H1 (cell line): ENCODE measurements at regions not wholly inside any gene's neighbourhood (a gene's known extent, or its start where the extent isn't known, plus 50 kb on each side); places are given as distances from the start of the nearest gene placed in this dataset.

ENCODE experiments used
- CTCF ChIA-PET: fragments of 300-600 bp; sonication (Branson Sonifier 250); formaldehyde crosslinking; loops from one replicate; lab custom pipeline; 2021; ENCODE audit not compliant: partially characterized antibody; lab: Charles Lee
- POLR2A ChIA-PET: fragments of 300-600 bp; sonication (Branson Sonifier 250); formaldehyde crosslinking; loops from one replicate; lab custom pipeline; 2021; ENCODE audit warnings: inconsistent platforms; ENCODE audit not compliant: partially characterized antibody; lab: Charles Lee
- DNase-seq, 2 experiments: peaks; one replicate each; pipeline versions ENCODE4 v3.0.0 to v3.0.0-alpha.2; 2010 to 2022; ENCODE audit warnings: low spot score in 2 of 2, low read depth in 1 of 2, mixed read lengths in 1 of 2
- FAIRE-seq: peaks from 2 replicates; lab custom pipeline; 2011; peaks lifted over from hg19 to GRCh38; lab: Jason Lieb, UNC
- H2AFZ ChIP-seq: 2 replicates; pipeline ENCODE4 v1.8.1; 2012; ENCODE audit warnings: low read length, inconsistent platforms
- H2AK5ac ChIP-seq: 2 replicates; pipeline ENCODE4 v1.6.1; 2013; ENCODE audit warnings: low read depth, low read length
- H2BK120ac ChIP-seq: replicated peaks from 2 replicates; pipeline ENCODE3; 2013; ENCODE audit warnings: low read depth, low read length, inconsistent platforms
- H2BK12ac ChIP-seq: 2 replicates; pipeline ENCODE4 v1.6.1; 2013; ENCODE audit warnings: low read depth, low read length
- H2BK15ac ChIP-seq: 2 replicates; pipeline ENCODE4 v1.6.1; 2013; ENCODE audit warnings: low read length
- H2BK20ac ChIP-seq: 2 replicates; pipeline ENCODE4 v1.6.1; 2013; ENCODE audit warnings: low read length
- H2BK5ac ChIP-seq: 2 replicates; pipeline ENCODE4 v1.6.1; 2013; ENCODE audit warnings: low read depth, low read length
- H3K14ac ChIP-seq: 2 replicates; pipeline ENCODE4 v1.6.1; 2013; ENCODE audit warnings: inconsistent platforms; ENCODE audit not compliant: insufficient read length
- H3K18ac ChIP-seq: 2 replicates; pipeline ENCODE4 v1.6.1; 2013; ENCODE audit warnings: low read length; ENCODE audit errors: extremely low read depth
- H3K23ac ChIP-seq: 2 replicates; pipeline ENCODE4 v1.6.1; 2013; ENCODE audit warnings: inconsistent platforms; ENCODE audit not compliant: insufficient read length
- H3K23me2 ChIP-seq: 2 replicates; pipeline ENCODE4 v1.6.1; 2013; ENCODE audit warnings: low read depth, low read length
- H3K27ac ChIP-seq: 2 replicates; pipeline ENCODE4 v1.6.1; 2011; ENCODE audit warnings: low read depth, low read length, inconsistent platforms
- H3K27me3 ChIP-seq, 4 experiments: replicated peaks in 1 of 4; 1 replicate in 1 of 4; 2 replicates in 3 of 4; pipeline versions ENCODE4 v1.6.1 to v1.8.1; 2011 to 2013; ENCODE audit warnings: low read length in 3 of 4, mild to moderate bottlenecking in 3 of 4, inconsistent platforms in 2 of 4, mixed read lengths in 2 of 4, moderate library complexity in 1 of 4; ENCODE audit not compliant: control insufficient read depth in 3 of 4, insufficient read depth in 3 of 4; ENCODE audit errors: extremely low read depth in 1 of 4
- H3K36me3 ChIP-seq, 4 experiments: 2 replicates each; pipeline versions ENCODE4 v1.6.1 to v1.8.1; 2011 to 2013; ENCODE audit warnings: mild to moderate bottlenecking in 4 of 4, low read length in 3 of 4, moderate library complexity in 2 of 4, control low read depth in 1 of 4, inconsistent platforms in 1 of 4; ENCODE audit not compliant: insufficient read depth in 4 of 4, control insufficient read depth in 2 of 4
- H3K4ac ChIP-seq: replicated peaks from 2 replicates; pipeline ENCODE3; 2013; ENCODE audit warnings: low read length, low read depth, mixed read lengths, inconsistent platforms; ENCODE audit not compliant: insufficient read length
- H3K4me1 ChIP-seq, 4 experiments: replicated peaks in 1 of 4; 1 replicate in 1 of 4; 2 replicates in 3 of 4; pipeline versions ENCODE4 v1.6.1 to v1.8.1; 2011 to 2013; ENCODE audit warnings: low read length in 3 of 4, inconsistent platforms in 2 of 4, mixed read lengths in 1 of 4; ENCODE audit not compliant: insufficient read depth in 4 of 4, control insufficient read depth in 3 of 4
- H3K4me2 ChIP-seq, 2 experiments: 2 replicates each; pipeline versions ENCODE4 v1.6.1 to v1.8.1; 2011 to 2013; ENCODE audit warnings: low read depth in 2 of 2, low read length in 2 of 2, control low read depth in 1 of 2, inconsistent platforms in 1 of 2, mild to moderate bottlenecking in 1 of 2; ENCODE audit not compliant: insufficient read depth in 1 of 2
- H3K4me3 ChIP-seq, 4 experiments: fragments of 200-600, 300-600 bp in 1 of 4; sonication (generic), shearing (Covaris generic), sonication (Bioruptor Twin) in 1 of 4; 2 replicates each; pipeline versions ENCODE4 v1.5.1 to v1.8.1; 2011 to 2016; ENCODE audit warnings: low read length in 4 of 4, low read depth in 3 of 4, control low read depth in 2 of 4, inconsistent platforms in 2 of 4, mild to moderate bottlenecking in 2 of 4, mixed read lengths in 1 of 4, moderate library complexity in 1 of 4; ENCODE audit not compliant: insufficient read depth in 2 of 4; ENCODE audit errors: extremely low read depth in 1 of 4
- H3K56ac ChIP-seq: replicated peaks from 2 replicates; pipeline ENCODE3; 2013; ENCODE audit warnings: low read depth, mild to moderate bottlenecking, mixed read lengths, low read length, inconsistent platforms; ENCODE audit not compliant: insufficient read length
- H3K79me1 ChIP-seq: 2 replicates; pipeline ENCODE4 v1.6.1; 2013; ENCODE audit warnings: low read depth, low read length, control low read depth
- H3K79me2 ChIP-seq, 2 experiments: 2 replicates each; pipeline versions ENCODE4 v1.6.1 to v1.8.1; 2012 to 2013; ENCODE audit warnings: low read length in 2 of 2, mild to moderate bottlenecking in 2 of 2, inconsistent platforms in 1 of 2; ENCODE audit not compliant: insufficient read depth in 2 of 2, control insufficient read depth in 1 of 2
- H3K9ac ChIP-seq, 4 experiments: replicated peaks in 1 of 4; 1 replicate in 1 of 4; 2 replicates in 3 of 4; pipeline versions ENCODE4 v1.6.1 to v1.8.1; 2011 to 2013; ENCODE audit warnings: low read depth in 3 of 4, low read length in 3 of 4, control low read depth in 2 of 4, mild to moderate bottlenecking in 2 of 4, moderate library complexity in 2 of 4, inconsistent platforms in 1 of 4; ENCODE audit errors: extremely low read depth in 1 of 4
- H3K9me3 ChIP-seq, 2 experiments: 2 replicates each; pipeline versions ENCODE4 v1.6.1 to v1.8.1; 2012 to 2013; ENCODE audit warnings: mild to moderate bottlenecking in 2 of 2, moderate library complexity in 2 of 2, control low read depth in 1 of 2, inconsistent platforms in 1 of 2, low read depth in 1 of 2, low read length in 1 of 2, mixed read lengths in 1 of 2; ENCODE audit not compliant: insufficient read depth in 2 of 2
- H4K20me1 ChIP-seq, 2 experiments: replicated peaks in 1 of 2; 2 replicates each; pipeline versions ENCODE3 to v1.8.1; 2011 to 2013; ENCODE audit warnings: inconsistent platforms in 2 of 2, low read length in 2 of 2, mild to moderate bottlenecking in 1 of 2; ENCODE audit not compliant: insufficient read depth in 2 of 2, control insufficient read depth in 1 of 2
- H4K5ac ChIP-seq: 2 replicates; pipeline ENCODE4 v1.6.1; 2013; ENCODE audit warnings: low read length, low read depth, mixed read lengths, inconsistent platforms; ENCODE audit not compliant: insufficient read length
- H4K8ac ChIP-seq: 2 replicates; pipeline ENCODE4 v1.8.0; 2013; ENCODE audit warnings: mild to moderate bottlenecking, moderate library complexity, low read length, inconsistent platforms; ENCODE audit not compliant: insufficient read depth; ENCODE audit errors: extremely low read depth
- H4K91ac ChIP-seq: replicated peaks from 2 replicates; pipeline ENCODE3; 2013; ENCODE audit warnings: low read length, mixed read lengths, inconsistent platforms; ENCODE audit not compliant: insufficient read length
- CEBPB ChIP-seq: IDR thresholded peaks from 2 replicates; pipeline ENCODE4 v1.6.1; 2012; ENCODE audit warnings: low read depth, low read length
- CREB1 ChIP-seq: IDR thresholded peaks from 2 replicates; pipeline ENCODE4 v1.6.1; 2012; ENCODE audit warnings: inconsistent platforms
- EGR1 ChIP-seq: IDR thresholded peaks from 2 replicates; pipeline ENCODE4 v1.6.1; 2011; ENCODE audit warnings: low read depth, low read length, borderline replicate concordance
- GABPA ChIP-seq: IDR thresholded peaks from 2 replicates; pipeline ENCODE4 v1.6.1; 2011; ENCODE audit warnings: mild to moderate bottlenecking, low read length, moderate library complexity, borderline replicate concordance; ENCODE audit not compliant: insufficient read depth
- KDM4A ChIP-seq: IDR thresholded peaks from one replicate; pipeline ENCODE4 v1.7.1; 2012; ENCODE audit warnings: low read depth, mild to moderate bottlenecking, moderate library complexity, low read length, inconsistent platforms; ENCODE audit not compliant: severe bottlenecking
- MAFK ChIP-seq: IDR thresholded peaks from 2 replicates; pipeline ENCODE4 v1.6.1; 2012; ENCODE audit warnings: low read depth, mild to moderate bottlenecking, improper control_type of control experiment, low read length
- SRF ChIP-seq: IDR thresholded peaks from 2 replicates; pipeline ENCODE4 v1.6.1; 2011; ENCODE audit warnings: mild to moderate bottlenecking, low read depth, low read length, moderate library complexity
- TBP ChIP-seq: IDR thresholded peaks from 2 replicates; pipeline ENCODE4 v1.6.1; 2011; ENCODE audit warnings: low read depth, low read length, improper control_type of control experiment
- ZNF274 ChIP-seq: IDR thresholded peaks from 2 replicates; pipeline ENCODE4 v1.7.0; 2012; ENCODE audit warnings: low read length, borderline replicate concordance; ENCODE audit errors: extremely low read depth
- WGBS, 2 experiments: shearing (Covaris generic) in 1 of 2; methylation state at CpG; one replicate each; pipeline versions ENCODE4 v1.1.6 to v1.1.7; 2013 to 2015; ENCODE audit warnings: low lambda C conversion rate in 2 of 2, mixed read lengths in 2 of 2, inconsistent platforms in 1 of 2, low coverage in 1 of 2, missing lambda C conversion rate in 1 of 2; ENCODE audit not compliant: insufficient replicate concordance in 2 of 2, insufficient coverage in 1 of 2, insufficient read length in 1 of 2; ENCODE audit errors: extremely low coverage in 1 of 2, missing lambda C conversion rate in 1 of 2; 5-methylcytosine and 5-hydroxymethylcytosine counted together

DNA sequence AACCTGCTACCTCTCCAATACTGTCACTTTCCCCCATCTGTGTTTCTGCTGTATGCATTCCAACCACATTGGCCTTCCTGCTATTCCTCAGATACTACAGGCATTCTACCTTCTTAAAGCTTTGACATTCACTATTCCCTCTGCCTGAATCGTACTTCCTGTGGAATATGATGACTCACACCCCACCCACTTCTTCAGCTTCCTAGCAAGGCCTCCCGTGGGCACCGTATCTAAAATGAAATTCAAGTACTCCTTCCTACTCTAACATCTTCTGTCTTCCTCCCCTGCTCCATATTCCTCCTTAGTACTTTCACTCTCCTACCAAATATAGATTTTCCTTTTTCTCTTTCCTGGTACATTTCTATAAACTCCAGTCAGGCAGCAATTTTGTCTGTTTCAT is 710.4 kb downstream of the RNF144A start:
- H2BK15ac ChIP-seq: no peak overlapping the region
- H3K14ac ChIP-seq: no peak overlapping the region
- H2BK12ac ChIP-seq: no peak overlapping the region
- no peaks in the 10 kb centered on the region for H3K36me3 ChIP-seq
- H3K4me1 ChIP-seq: no peaks in the 10 kb centered on the region
- no peak overlapping the region for H3K27ac ChIP-seq
- no peaks in the 10 kb centered on the region for H3K27me3 ChIP-seq
- H3K23ac ChIP-seq: no peak overlapping the region
- WGBS, 2 experiments: 81% methylated on average over 3 of the region's 3 CpGs; no CpG with 5 or more reads in 1 of the 2 experiments
- H2AFZ ChIP-seq: no peak overlapping the region
- no peak overlapping the region for H2BK5ac ChIP-seq
- ChIA-PET CTCF (no interaction called here), POLR2A (no interaction called here)
- H3K4me3 ChIP-seq: no peak overlapping the region
- FAIRE-seq: no peak
- no peak overlapping the region for H3K56ac ChIP-seq
- H3K4me2 ChIP-seq: no peak overlapping the region
- H4K8ac ChIP-seq: no peak overlapping the region
- H3K9ac ChIP-seq: no peak overlapping the region
- no peaks in the 10 kb centered on the region for H3K79me1 ChIP-seq
- no peaks in the 10 kb centered on the region for H4K20me1 ChIP-seq
- no peak overlapping the region for H2AK5ac ChIP-seq
- H3K4ac ChIP-seq: no peak overlapping the region
- no peak for DNase-seq
- no peaks in the 10 kb centered on the region for H3K79me2 ChIP-seq
- H2BK20ac ChIP-seq: no peak overlapping the region
- no peaks in the 10 kb centered on the region for H3K9me3 ChIP-seq
- no peak overlapping the region for H4K91ac ChIP-seq
- no peak overlapping the region for H2BK120ac ChIP-seq
- TF ChIP-seq TBP (no peak), ZNF274 (no peak), KDM4A (no peak), CEBPB (no peak), MAFK (no peak), GABPA (no peak), CREB1 (no peak), SRF (no peak), EGR1 (no peak)
- H3K23me2 ChIP-seq: no peaks in the 10 kb centered on the region
- no peak overlapping the region for H4K5ac ChIP-seq
- no peak overlapping the region for H3K18ac ChIP-seq
